Calu3 (cell line): ENCODE measurements at regions not wholly inside any gene's neighbourhood (a gene's known extent, or its start where the extent isn't known, plus 50 kb on each side); places are given as distances from the start of the nearest gene placed in this dataset.

Experiments
- BruUV-seq: library from RNA; stranded (reverse); fragments of 400-500 nt; replicated peaks from 2 replicates; lab custom pipeline; 2021; lab: Mats Ljungman, UMichigan
- CTCF ChIA-PET: fragments of 300-600 bp; sonication (Branson Sonifier 250); formaldehyde crosslinking; loops from one replicate; lab custom pipeline; 2022; ENCODE audit warnings: antibody characterized with exemption; lab: Charles Lee
- DNase-seq: peaks from one replicate; pipeline ENCODE4 v3.0.0; 2022
- H3K27ac Mint-ChIP-seq: one replicate; pipeline ENCODE4 v1.8.0; 2022; ENCODE audit warnings: mixed read lengths; ENCODE audit not compliant: unreplicated experiment
- H3K27me3 Mint-ChIP-seq: one replicate; pipeline ENCODE4 v1.8.0; 2022; ENCODE audit warnings: mixed read lengths; ENCODE audit not compliant: unreplicated experiment
- H3K36me3 Mint-ChIP-seq: one replicate; pipeline ENCODE4 v1.8.0; 2022; ENCODE audit warnings: mild to moderate bottlenecking, moderate library complexity, mixed read lengths; ENCODE audit not compliant: insufficient read depth, unreplicated experiment
- H3K4me1 Mint-ChIP-seq: one replicate; pipeline ENCODE4 v1.8.0; 2022; ENCODE audit warnings: mild to moderate bottlenecking, low read depth, mixed read lengths; ENCODE audit not compliant: unreplicated experiment
- H3K4me3 Mint-ChIP-seq: one replicate; pipeline ENCODE4 v1.8.0; 2022; ENCODE audit warnings: mild to moderate bottlenecking, low read depth, moderate library complexity, mixed read lengths; ENCODE audit not compliant: unreplicated experiment
- H3K9me3 Mint-ChIP-seq: one replicate; pipeline ENCODE4 v1.8.0; 2022; ENCODE audit warnings: low read depth, mixed read lengths; ENCODE audit not compliant: unreplicated experiment
- CTCF ChIP-seq: fragments of 200-600 bp; IDR thresholded peaks from one replicate; pipeline ENCODE4 v1.8.0; 2022; ENCODE audit warnings: antibody characterized with exemption; ENCODE audit not compliant: unreplicated experiment
- intact Hi-C: fragments of 100-400 bp; cut with micrococcal nuclease; formaldehyde crosslinking; loops from one replicate; pipeline ENCODE4 v1.10.0; 2022; ENCODE audit not compliant: unreplicated experiment

DNA sequence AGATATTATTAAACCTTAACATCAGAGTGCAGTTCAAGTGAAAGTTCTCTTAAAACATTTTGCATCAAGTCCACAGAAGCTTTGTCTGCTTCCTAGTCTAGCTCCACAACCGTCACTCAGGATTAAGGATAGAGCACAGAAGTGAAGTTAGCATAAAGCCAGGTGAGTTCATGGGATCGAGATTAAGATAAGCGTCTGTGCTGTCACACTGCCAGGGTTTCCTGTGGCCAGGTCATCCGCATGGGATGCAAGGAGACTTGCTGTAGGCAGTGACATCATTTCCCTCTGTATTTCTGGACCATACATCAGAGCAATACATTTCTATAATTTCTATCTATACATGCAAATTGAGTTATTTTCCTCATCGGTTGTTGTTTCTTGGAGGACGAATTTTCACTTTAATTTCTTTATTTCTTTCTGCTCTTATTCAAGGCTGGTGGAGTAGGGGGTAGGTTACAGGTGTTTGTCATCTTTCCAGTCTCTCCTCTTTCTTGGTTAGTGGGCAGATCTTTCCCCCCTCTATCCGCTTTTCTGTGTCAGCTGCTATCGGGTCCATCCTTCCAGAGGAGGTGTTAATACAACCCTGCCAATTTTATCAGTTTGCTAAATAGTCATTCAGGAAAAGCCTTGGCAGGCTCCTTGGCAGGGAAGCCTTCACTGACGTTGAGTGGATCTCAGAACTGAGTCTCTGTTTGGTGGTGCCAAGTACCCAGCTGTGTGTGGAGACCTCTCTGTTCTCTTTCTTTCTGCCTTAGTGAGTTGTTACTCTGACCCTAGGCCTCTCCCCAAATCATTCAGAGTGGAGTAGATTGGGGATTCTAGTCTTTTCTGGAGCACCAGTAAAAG lies 307.6 kb upstream of the MAP3K7 start:
- Mint-ChIP-seq H3K27ac (no peak overlapping the region), H3K4me3 (no peak overlapping the region), H3K36me3 (no peaks in the 10 kb centered on the region), H3K9me3 (no peaks in the 10 kb centered on the region), H3K27me3 (no peaks in the 10 kb centered on the region), H3K4me1 (no peaks in the 10 kb centered on the region)
- CTCF ChIA-PET, result no interaction called here
- TF ChIP-seq CTCF, result no peak
- no peak for DNase-seq
- BruUV-seq, result no TSS peak
- intact Hi-C loops, result no loop called here

- H3K27me3 Mint-ChIP-seq, result no peaks in the 10 kb centered on the region
- H3K36me3 Mint-ChIP-seq, result no peaks in the 10 kb centered on the region
- CTCF ChIA-PET, result no interaction called here
- no peak overlapping the region for H3K27ac Mint-ChIP-seq
- no peaks in the 10 kb centered on the region for H3K4me1 Mint-ChIP-seq
- H3K9me3 Mint-ChIP-seq, result no peaks in the 10 kb centered on the region
- intact Hi-C loops, result no loop called here
- TF ChIP-seq CTCF, result no peak
- H3K4me3 Mint-ChIP-seq, result no peak overlapping the region
- no peak for DNase-seq
- BruUV-seq, result no TSS peak
Observed at GRCh38 chr6:90893400-90893799, 306.5 kb upstream of the MAP3K7 start.

- Mint-ChIP-seq H3K9me3 (no peaks in the 10 kb centered on the region), H3K27me3 (no peaks in the 10 kb centered on the region), H3K27ac (no peak overlapping the region), H3K36me3 (no peaks in the 10 kb centered on the region), H3K4me1 (no peaks in the 10 kb centered on the region), H3K4me3 (no peak overlapping the region)
- no peak for TF ChIP-seq CTCF
- intact Hi-C loops, result no loop called here
- no peak for DNase-seq
- CTCF ChIA-PET, result no interaction called here
- BruUV-seq, result no TSS peak
Observed at GRCh38 chr6:90892271-90892670, 305.4 kb upstream of the MAP3K7 start.

- H3K4me3 Mint-ChIP-seq, result no peak overlapping the region
- CTCF ChIA-PET, result no interaction called here
- no peak for TF ChIP-seq CTCF
- no peak overlapping the region for H3K27ac Mint-ChIP-seq
- DNase-seq, result no peak
- no peaks in the 10 kb centered on the region for H3K27me3 Mint-ChIP-seq
- H3K36me3 Mint-ChIP-seq, result no peaks in the 10 kb centered on the region
- H3K4me1 Mint-ChIP-seq, result no peaks in the 10 kb centered on the region
- intact Hi-C loops, result no loop called here
- no peaks in the 10 kb centered on the region for H3K9me3 Mint-ChIP-seq
- no TSS peak for BruUV-seq
Observed at GRCh38 chr6:90891355-90891754, 304.5 kb upstream of the MAP3K7 start.
